Ascending aorta (tissue), 2 donors: ENCODE measurements at regions not wholly inside any gene's neighbourhood (a gene's known extent, or its start where the extent isn't known, plus 50 kb on each side); places are given as distances from the start of the nearest gene placed in this dataset.
A peak's percentile ranks its signal among the peaks of the same experiment; 100 is the strongest.

Source experiments
- DNase-seq, 2 donors: peaks; one replicate each; pipeline ENCODE4 v3.0.0-alpha.2; 2019; ENCODE audit warnings: low spot score in 2 of 2
- H3K27ac ChIP-seq, 2 donors: fragments of 200-600 bp; sonication (generic); one replicate each; pipeline ENCODE4 v1.5.1; 2016 to 2017; ENCODE audit warnings: mild to moderate bottlenecking in 1 of 2
- H3K27me3 ChIP-seq: fragments of 200-600 bp; sonication (generic); one replicate; pipeline ENCODE4 v1.5.1; 2017
- H3K36me3 ChIP-seq, 2 donors: fragments of 200-600 bp; sonication (generic); one replicate each; pipeline ENCODE4 v1.5.1; 2016
- H3K4me1 ChIP-seq, 2 donors: fragments of 200-600 bp; sonication (generic); one replicate each; pipeline ENCODE4 v1.5.1; 2016 to 2017; ENCODE audit warnings: mild to moderate bottlenecking in 1 of 2
- H3K4me3 ChIP-seq, 2 donors: fragments of 200-600 bp; sonication (generic); one replicate each; pipeline ENCODE4 v1.5.1; 2016 to 2017; ENCODE audit warnings: mild to moderate bottlenecking in 1 of 2
- H3K9me3 ChIP-seq, 2 donors: fragments of 200-600 bp; sonication (generic); one replicate each; pipeline ENCODE4 v1.5.1; 2016
- intact Hi-C: fragments of 100-400 bp; cut with DNase I; formaldehyde crosslinking; loops from one replicate; pipeline ENCODE4 v1.15.1; 2023
- TF ChIP-seq, protein P1 (sequence below), 3 experiments: fragments of 200-600 bp in 2 of 3; fragments of 450-650 bp in 1 of 3; sonication (generic) in 2 of 3; IDR thresholded peaks; one replicate each; pipeline ENCODE4 v1.5.1; 2016 to 2019; ENCODE audit warnings: antibody characterized with exemption in 3 of 3, mild to moderate bottlenecking in 1 of 3, moderate library complexity in 1 of 3

DNA sequence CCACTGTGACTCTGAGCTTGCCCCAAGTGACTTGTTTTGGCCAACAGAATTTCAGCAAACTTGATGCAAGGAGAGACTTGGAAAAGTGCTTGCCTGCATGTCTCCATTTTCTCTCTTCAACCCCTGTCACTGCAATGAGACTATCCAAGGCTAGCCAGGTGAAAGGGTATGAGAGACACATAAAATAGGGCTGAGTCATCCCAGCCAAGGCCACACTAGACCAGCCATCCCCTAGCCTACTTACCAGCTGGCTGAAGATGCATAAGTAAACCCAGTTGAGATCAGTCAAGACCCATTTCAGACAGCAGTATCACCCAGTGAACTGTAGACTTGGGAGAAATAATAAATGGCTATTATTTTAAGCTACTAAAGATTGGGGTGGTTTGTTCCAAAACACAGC, 52.9 kb upstream of the VLDLR start:
- Histone ChIP-seq H3K27ac (peak overlapping the region; percentile 4 to 5), H3K4me3 (no peak overlapping the region), H3K36me3 (no peaks in the 10 kb centered on the region), H3K27me3 (no peaks in the 10 kb centered on the region), H3K4me1 (peaks cover 0 to 7% of the 10 kb centered on the region in 2 donors), H3K9me3 (no peaks in the 10 kb centered on the region)
- DNase-seq: no peak
- intact Hi-C loops: loop anchor here (5.0 kb wide), 1 partner anchor 274 kb away; the partner anchor contains the start of gene PUM3
- TF ChIP-seq, protein P1, sequence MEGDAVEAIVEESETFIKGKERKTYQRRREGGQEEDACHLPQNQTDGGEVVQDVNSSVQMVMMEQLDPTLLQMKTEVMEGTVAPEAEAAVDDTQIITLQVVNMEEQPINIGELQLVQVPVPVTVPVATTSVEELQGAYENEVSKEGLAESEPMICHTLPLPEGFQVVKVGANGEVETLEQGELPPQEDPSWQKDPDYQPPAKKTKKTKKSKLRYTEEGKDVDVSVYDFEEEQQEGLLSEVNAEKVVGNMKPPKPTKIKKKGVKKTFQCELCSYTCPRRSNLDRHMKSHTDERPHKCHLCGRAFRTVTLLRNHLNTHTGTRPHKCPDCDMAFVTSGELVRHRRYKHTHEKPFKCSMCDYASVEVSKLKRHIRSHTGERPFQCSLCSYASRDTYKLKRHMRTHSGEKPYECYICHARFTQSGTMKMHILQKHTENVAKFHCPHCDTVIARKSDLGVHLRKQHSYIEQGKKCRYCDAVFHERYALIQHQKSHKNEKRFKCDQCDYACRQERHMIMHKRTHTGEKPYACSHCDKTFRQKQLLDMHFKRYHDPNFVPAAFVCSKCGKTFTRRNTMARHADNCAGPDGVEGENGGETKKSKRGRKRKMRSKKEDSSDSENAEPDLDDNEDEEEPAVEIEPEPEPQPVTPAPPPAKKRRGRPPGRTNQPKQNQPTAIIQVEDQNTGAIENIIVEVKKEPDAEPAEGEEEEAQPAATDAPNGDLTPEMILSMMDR (IDR thresholded peaks at IDR 0.05): no peak

DNA sequence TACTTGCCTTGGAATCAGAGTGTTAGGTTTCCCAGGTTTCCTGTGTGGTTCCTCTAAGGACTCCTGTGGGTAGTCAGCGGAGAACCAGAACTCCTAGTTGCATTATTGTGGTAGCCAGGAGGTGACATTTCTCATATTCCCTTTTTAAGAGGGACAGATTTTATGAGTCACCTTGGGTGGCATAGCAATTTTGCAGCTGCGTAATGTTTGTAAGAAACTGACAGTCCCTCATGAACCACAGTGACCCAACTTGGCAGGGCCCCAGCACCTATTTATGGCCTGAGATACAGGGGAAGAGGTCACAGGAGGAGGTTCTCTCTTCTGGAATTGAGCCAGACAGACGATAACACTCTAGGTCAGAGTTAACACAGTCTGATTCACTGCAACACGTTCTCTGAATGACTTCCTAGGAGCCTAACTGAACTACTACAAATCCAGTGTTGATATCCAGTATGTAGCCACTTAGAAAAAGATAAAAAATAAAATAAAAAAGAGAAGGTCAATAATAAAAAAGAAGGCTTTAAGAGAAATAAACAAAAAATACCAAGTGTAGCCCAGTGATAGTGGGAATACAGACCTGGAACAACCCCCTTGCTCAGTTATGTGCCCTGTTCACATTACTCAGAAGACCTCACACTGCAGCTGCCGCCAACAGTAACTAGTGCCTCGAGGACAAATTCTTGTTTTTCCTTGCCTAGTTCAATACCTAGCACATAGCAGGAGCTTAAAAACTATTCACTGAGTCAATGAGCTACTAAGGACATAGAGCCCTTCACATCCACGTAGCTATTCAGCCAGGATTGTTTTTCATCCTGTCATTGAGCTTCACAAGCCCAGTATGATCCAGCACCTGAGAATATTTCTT, 50.7 kb upstream of the VLDLR start:
- Histone ChIP-seq H3K27me3 (no peaks in the 10 kb centered on the region), H3K4me3 (no peak overlapping the region), H3K9me3 (no peaks in the 10 kb centered on the region), H3K4me1 (peaks cover 0 to 7% of the 10 kb centered on the region in 2 donors), H3K27ac (peak overlapping the region; percentile 36 to 51), H3K36me3 (no peaks in the 10 kb centered on the region)
- intact Hi-C loops: loop anchor here (5.0 kb wide), 1 partner anchor 51 kb away; the partner anchor contains the start of gene VLDLR
- TF ChIP-seq, protein P1 (IDR thresholded peaks at IDR 0.05): no peak
- DNase-seq: peak; percentile 37 to 89
